K562 (cell line): ENCODE measurements at regions not wholly inside any gene's neighbourhood (a gene's known extent, or its start where the extent isn't known, plus 50 kb on each side); places are given as distances from the start of the nearest gene placed in this dataset.
"Not testable (repeated sequence)": the region's sequence is repeated elsewhere in the genome, so short reads cannot be mapped to it uniquely, and the experiment has no call there.

ENCODE experiments used
- ATAC-seq: fragments of 200-7000 bp; cut with Tn5 transposase; 3 replicates; pipeline ENCODE4 v1.9.1; 2020; ENCODE audit warnings: moderate library complexity
- BruUV-seq: library from RNA; stranded (reverse); fragments of 400-500 nt; replicated peaks from 2 replicates; lab custom pipeline; 2021; lab: Mats Ljungman, UMichigan
- CTCF ChIA-PET: fragments of 300-600 bp; formaldehyde crosslinking; extraction: SDS; loops from one replicate; lab custom pipeline; 2021; ENCODE audit warnings: low intra/inter-chr PET ratio; lab: Yijun Ruan, JAX
- POLR2A ChIA-PET: fragments of 300-600, 350-650 bp; sonication (Branson Sonifier 250); formaldehyde crosslinking; extraction: SDS; loops from one replicate; lab custom pipeline; 2021; ENCODE audit warnings: antibody characterized with exemption, inconsistent platforms; lab: Yijun Ruan, JAX
- DNase-seq, 4 experiments: peaks; one replicate each; pipeline versions ENCODE4 v3.0.0 to v3.0.0-alpha.2; 2011 to 2018; ENCODE audit warnings: low spot score in 3 of 4, mixed read lengths in 3 of 4; ENCODE audit errors: extremely low read depth in 1 of 4
- FAIRE-seq: peaks from 2 replicates; lab custom pipeline; 2011; peaks lifted over from hg19 to GRCh38; lab: Jason Lieb, UNC
- H2AFZ ChIP-seq: 2 replicates; pipeline ENCODE4 v1.6.0; 2011; ENCODE audit warnings: low read depth, low read length, control low read depth, inconsistent platforms
- H3K27ac ChIP-seq: fragments of 200-600 bp; 3 replicates; pipeline ENCODE4 v1.8.0; 2011; ENCODE audit warnings: low read depth, mild to moderate bottlenecking, control low read depth, inconsistent platforms, low read length, moderate library complexity, mixed read lengths; ENCODE audit errors: extremely low read depth
- H3K27me3 ChIP-seq, 2 experiments: fragments of 300-600 bp in 1 of 2; 2 replicates in 1 of 2; 3 replicates in 1 of 2; pipeline versions ENCODE4 v1.6.0 to v1.8.0; 2011; ENCODE audit warnings: inconsistent platforms in 2 of 2, low read length in 2 of 2, mild to moderate bottlenecking in 1 of 2, mixed read lengths in 1 of 2, moderate library complexity in 1 of 2; ENCODE audit not compliant: control insufficient read depth in 2 of 2, insufficient read depth in 2 of 2
- H3K36me3 ChIP-seq: fragments of 300-600 bp; 3 replicates; pipeline ENCODE4 v1.8.0; 2011; ENCODE audit warnings: mild to moderate bottlenecking, low read length, inconsistent platforms; ENCODE audit not compliant: control insufficient read depth, insufficient read depth
- H3K4me1 ChIP-seq, 2 experiments: fragments of 200-600 bp in 1 of 2; replicated peaks in 1 of 2; 2 replicates in 1 of 2; 3 replicates in 1 of 2; pipeline versions ENCODE4 v1.5.1 to v1.8.0; 2011; ENCODE audit warnings: inconsistent platforms in 2 of 2, low read length in 2 of 2, mild to moderate bottlenecking in 1 of 2, mixed read lengths in 1 of 2, moderate library complexity in 1 of 2; ENCODE audit not compliant: control insufficient read depth in 2 of 2, insufficient read depth in 2 of 2
- H3K4me2 ChIP-seq: 2 replicates; pipeline ENCODE4 v1.6.1; 2011; ENCODE audit warnings: low read length, control low read depth, inconsistent platforms, mixed read lengths; ENCODE audit not compliant: insufficient read depth
- H3K4me3 ChIP-seq: fragments of 200-600 bp; sonication (generic), shearing (Covaris generic); 2 replicates; pipeline ENCODE4 v1.5.1; 2016; ENCODE audit warnings: control low read depth, inconsistent platforms
- H3K79me2 ChIP-seq: fragments of 200-600 bp; 3 replicates; pipeline ENCODE4 v1.8.0; 2011; ENCODE audit warnings: low read length, inconsistent platforms; ENCODE audit not compliant: control insufficient read depth, insufficient read depth
- H3K9ac ChIP-seq, 2 experiments: 2 replicates each; pipeline versions ENCODE4 v1.6.0 to v1.6.1; 2011; ENCODE audit warnings: low read depth in 2 of 2, low read length in 2 of 2, control low read depth in 1 of 2, inconsistent platforms in 1 of 2, mild to moderate bottlenecking in 1 of 2, mixed read lengths in 1 of 2; ENCODE audit not compliant: insufficient read depth in 1 of 2
- H3K9me1 ChIP-seq: one replicate; pipeline ENCODE4 v1.6.0; 2011; ENCODE audit warnings: inconsistent platforms, mild to moderate bottlenecking, low read length, moderate library complexity; ENCODE audit not compliant: control insufficient read depth, insufficient read depth
- H3K9me3 ChIP-seq: replicated peaks from 2 replicates; pipeline ENCODE4 v1.5.1; 2011; ENCODE audit warnings: low read depth, low read length, inconsistent platforms; ENCODE audit not compliant: control insufficient read depth, insufficient read depth
- H4K20me1 ChIP-seq: replicated peaks from 2 replicates; pipeline ENCODE4 v1.6.1; 2011; ENCODE audit warnings: low read length, inconsistent platforms, mixed read lengths; ENCODE audit not compliant: control insufficient read depth, insufficient read depth
- ARID3A ChIP-seq: IDR thresholded peaks from 2 replicates; pipeline ENCODE4 v1.6.1; 2012; ENCODE audit warnings: low read depth, low read length, improper control_type of control experiment, borderline replicate concordance
- GTF2B ChIP-seq: IDR thresholded peaks from 2 replicates; pipeline ENCODE4 v1.6.1; 2011; ENCODE audit not compliant: insufficient read length; ENCODE audit errors: extremely low read depth
- PATZ1 ChIP-seq: fragments of 250-450 bp; sonication (Bioruptor Pico); IDR thresholded peaks from 2 replicates; pipeline ENCODE4 v1.5.0; 2020; ENCODE audit warnings: mild to moderate bottlenecking, borderline replicate concordance
- REST ChIP-seq, 2 experiments: fragments of 450-650 bp; formaldehyde crosslinking in 1 of 2; IDR thresholded peaks; 2 replicates each; pipeline versions ENCODE4 v1.4.0 to v1.6.1; 2014 to 2020; ENCODE audit warnings: mild to moderate bottlenecking in 2 of 2, borderline replicate concordance in 1 of 2, low read depth in 1 of 2
- ZNF644 ChIP-seq: fragments of 200-800 bp; sonication (Bioruptor generic); IDR thresholded peaks from 2 replicates; pipeline ENCODE4 v1.6.1; 2016; ENCODE audit warnings: low read depth, missing genetic modification characterization, missing compliant biosample characterization
- WGBS: fragments of 100-300 bp; shearing (Covaris generic); methylation state at CpG from one replicate; pipeline ENCODE4 v1.1.6; 2016; ENCODE audit warnings: low coverage, mixed read lengths; ENCODE audit not compliant: insufficient coverage; ENCODE audit errors: missing lambda C conversion rate; 5-methylcytosine and 5-hydroxymethylcytosine counted together
- in situ Hi-C: fragments of 300-500 bp; cut with MboI; formaldehyde crosslinking; loops from 4 replicates; pipeline ENCODE4 v1.15.0; 2018; ENCODE audit warnings: inconsistent platforms, mixed read lengths
- intact Hi-C: fragments of 100-400 bp; cut with micrococcal nuclease; formaldehyde crosslinking; loops from 2 replicates; pipeline ENCODE4 v1.14.2; 2022

GRCh38 chr14:22176957-22177356, 412.1 kb downstream of the DAD1 start (continued):
- TF ChIP-seq GTF2B (no peak), PATZ1 (CRISPR knock-in tag) (no peak), REST (IDR thresholded peaks at IDR 0.05; ENCODE audit: borderline replicate concordance) (no peak), REST (CRISPR knock-in tag; IDR thresholded peaks at IDR 0.05; ENCODE audit: low read depth) (no peak), ZNF644 (no peak), ARID3A (no peak)

- FAIRE-seq, ATAC-seq, CTCF ChIA-PET: not testable (repeated sequence)
Measured at GRCh38 chr14:22175278-22175558, 413.8 kb downstream of the DAD1 start.

More at GRCh38 chr14:22175278-22175558, 413.8 kb downstream of the DAD1 start:
- POLR2A ChIA-PET, H3K9me1 ChIP-seq, H3K4me2 ChIP-seq, in situ Hi-C loops, DNase-seq, H2AFZ ChIP-seq, H3K27ac ChIP-seq, H4K20me1 ChIP-seq, H3K9ac ChIP-seq, H3K27me3 ChIP-seq, BruUV-seq, H3K79me2 ChIP-seq, H3K9me3 ChIP-seq, H3K36me3 ChIP-seq, H3K4me1 ChIP-seq, H3K4me3 ChIP-seq, intact Hi-C loops: not testable (repeated sequence)
- no CpG with 5 or more reads among the region's 1 CpG for WGBS
